ENCODE measurements at regions not wholly inside any gene's neighbourhood (a gene's known extent, or its start where the extent isn't known, plus 50 kb on each side); places are given as distances from the start of the nearest gene placed in this dataset.
A peak's percentile ranks its signal among the peaks of the same experiment; 100 is the strongest.

GRCh38 chr3:94185753-94186152, 122.9 kb downstream of the NSUN3 start:
- DNase-seq (ENCODE audit: low read depth, low spot score) (no peak), ATAC-seq (no peak)
- ChIA-PET RAD21 (ENCODE audit: low non-redundant PET in 1 of 2, low total read pairs in 2 of 2, uncharacterized antibody in 2 of 2, unreplicated experiment in 2 of 2) (no interaction called here), CTCF (no interaction called here), POLR2A (no interaction called here)
- intact Hi-C loops (cut with micrococcal nuclease) = no loop called here
- H3K9me2 ChIP-seq (ENCODE audit: insufficient read depth) = no peaks in the 10 kb centered on the region
- H3K27ac ChIP-seq (ENCODE audit: low read depth, low read length) = no peak overlapping the region
- no peaks in the 10 kb centered on the region for H4K20me1 ChIP-seq (ENCODE audit: insufficient read depth)
- H3K4me2 ChIP-seq (ENCODE audit: low read length) = peak overlapping the region; percentile 25; the same call in 1 of the 2 replicates
- H3K9me3 ChIP-seq (ENCODE audit: control insufficient read depth in 1 of 2, insufficient read depth in 1 of 2, low read depth in 1 of 2, low read length in 2 of 2) = no peaks in the 10 kb centered on the region
- no peak overlapping the region for H2AFZ ChIP-seq (ENCODE audit: low read depth, low read length, poor library complexity, severe bottlenecking)
- no TSS peak for BruUV-seq (replicated peaks)
- H3K36me3 ChIP-seq (ENCODE audit: control insufficient read depth in 1 of 2, insufficient read depth in 2 of 2, low read length in 2 of 2) = no peaks in the 10 kb centered on the region
- no peak overlapping the region for H3K4me3 ChIP-seq (replicated peaks in 1 of 2; ENCODE audit: low read depth in 1 of 2, low read length in 2 of 2)
- no peaks in the 10 kb centered on the region for H3K79me2 ChIP-seq (ENCODE audit: insufficient read depth, low read length)
- no peaks in the 10 kb centered on the region for H3K27me3 ChIP-seq (ENCODE audit: insufficient read depth, low read length)
- no peak overlapping the region for H3K9ac ChIP-seq (ENCODE audit: low read length)
- TF ChIP-seq POLR2A (IDR thresholded peaks at IDR 0.05; ENCODE audit: borderline replicate concordance, extremely low read depth, insufficient read depth, insufficient read length) = no peak
- no peak for TF ChIP-seq RAD21 (IDR thresholded peaks at IDR 0.05; ENCODE audit: low read depth)
- no peak for TF ChIP-seq EZH2phosphoT487 (IDR thresholded peaks at IDR 0.05; ENCODE audit: borderline replicate concordance)
- no peak for TF ChIP-seq TCF7L2 (IDR thresholded peaks at IDR 0.05; ENCODE audit: borderline replicate concordance, extremely low read depth, insufficient read depth, insufficient read length)
- TF ChIP-seq EZH2 (IDR thresholded peaks at IDR 0.05) = no peak
- TF ChIP-seq POLR2AphosphoS5 (IDR thresholded peaks at IDR 0.05; ENCODE audit: low read depth, low read length) = no peak
- no peak for TF ChIP-seq MAX (IDR thresholded peaks at IDR 0.05)
- no peak for TF ChIP-seq REST (IDR thresholded peaks at IDR 0.05; ENCODE audit: low read depth)
- no peak for TF ChIP-seq CEBPB (IDR thresholded peaks at IDR 0.05; ENCODE audit: low read depth)
- TF ChIP-seq CBX3 (IDR thresholded peaks at IDR 0.05; ENCODE audit: low read depth) = no peak
- no peak for TF ChIP-seq ZBTB33 (IDR thresholded peaks at IDR 0.05; ENCODE audit: extremely low read depth, insufficient replicate concordance, low read length)
- TF ChIP-seq ATF3 (IDR thresholded peaks at IDR 0.05) = no peak
- TF ChIP-seq SIN3A (IDR thresholded peaks at IDR 0.05; ENCODE audit: low read depth) = no peak
- no peak for TF ChIP-seq ZFX (IDR thresholded peaks at IDR 0.05)
- no peak for TF ChIP-seq FOSL1 (IDR thresholded peaks at IDR 0.05; ENCODE audit: low read depth)
- TF ChIP-seq YY1 (IDR thresholded peaks at IDR 0.05; ENCODE audit: extremely low read depth, insufficient replicate concordance, low read depth, low read length) = no peak
- TF ChIP-seq JUND (IDR thresholded peaks at IDR 0.05) = no peak
- TF ChIP-seq CTCF (IDR thresholded peaks at IDR 0.05 in 2 of 3, conservative IDR thresholded peaks at IDR 0.05 in 1 of 3; ENCODE audit: borderline replicate concordance in 1 of 3, insufficient read depth in 1 of 3, low read depth in 2 of 3, low read length in 2 of 3) = no peak
- TF ChIP-seq ZNF274 (IDR thresholded peaks at IDR 0.05; ENCODE audit: low read depth, low read length) = no peak
- H3K4me1 ChIP-seq (ENCODE audit: control insufficient read depth in 1 of 2, insufficient read depth in 2 of 2, low read length in 2 of 2) = peaks cover 0 to 16% of the 10 kb centered on the region in 2 experiments; a peak in 2 of 4 replicates
